ENCODE measurements at regions not wholly inside any gene's neighbourhood (a gene's known extent, or its start where the extent isn't known, plus 50 kb on each side); places are given as distances from the start of the nearest gene placed in this dataset.

- no peak overlapping the region for H3K4me2 ChIP-seq (ENCODE audit: low read length)
- TF ChIP-seq YY1 (IDR thresholded peaks at IDR 0.05; ENCODE audit: extremely low read depth, insufficient replicate concordance, low read depth, low read length) (no peak), RAD21 (IDR thresholded peaks at IDR 0.05; ENCODE audit: low read depth) (no peak), FOSL1 (IDR thresholded peaks at IDR 0.05; ENCODE audit: low read depth) (no peak), ZFX (IDR thresholded peaks at IDR 0.05) (no peak), CBX3 (IDR thresholded peaks at IDR 0.05; ENCODE audit: low read depth) (no peak), EZH2 (IDR thresholded peaks at IDR 0.05) (no peak), MAX (IDR thresholded peaks at IDR 0.05) (no peak)
- peaks cover 8 to 18% of the 10 kb centered on the region in 2 experiments for H3K4me1 ChIP-seq (ENCODE audit: control insufficient read depth in 1 of 2, insufficient read depth in 2 of 2, low read length in 2 of 2)
- no peaks in the 10 kb centered on the region for H3K27me3 ChIP-seq (ENCODE audit: insufficient read depth, low read length)
- H3K9ac ChIP-seq (ENCODE audit: low read length) = no peak overlapping the region
- no peak overlapping the region for H3K4me3 ChIP-seq (replicated peaks in 1 of 2; ENCODE audit: low read depth in 1 of 2, low read length in 2 of 2)
- H3K27ac ChIP-seq (ENCODE audit: low read depth, low read length) = no peak overlapping the region
- CTCF ChIA-PET = interaction anchor here (0.6 to 5.9 kb wide), 3 partner anchors 53 to 482 kb away, joined by 3 to 108 read pairs (median 3); no protein-coding TSS in a partner anchor
- H4K20me1 ChIP-seq (ENCODE audit: insufficient read depth) = no peaks in the 10 kb centered on the region
- ATAC-seq (no peak), DNase-seq (ENCODE audit: low read depth, low spot score) (no peak)
- no peaks in the 10 kb centered on the region for H3K9me2 ChIP-seq (ENCODE audit: insufficient read depth)
- RAD21 ChIA-PET (ENCODE audit: low non-redundant PET in 1 of 2, low total read pairs in 2 of 2, uncharacterized antibody in 2 of 2, unreplicated experiment in 2 of 2) = no interaction called here
- H3K36me3 ChIP-seq (ENCODE audit: control insufficient read depth in 1 of 2, insufficient read depth in 2 of 2, low read length in 2 of 2) = no peaks in the 10 kb centered on the region
- H2AFZ ChIP-seq (ENCODE audit: low read depth, low read length, poor library complexity, severe bottlenecking) = no peak overlapping the region
- H3K9me3 ChIP-seq (ENCODE audit: control insufficient read depth in 1 of 2, insufficient read depth in 1 of 2, low read depth in 1 of 2, low read length in 2 of 2) = no peaks in the 10 kb centered on the region
- H3K79me2 ChIP-seq (ENCODE audit: insufficient read depth, low read length) = no peaks in the 10 kb centered on the region; the same call in 1 of the 2 replicates
- BruUV-seq (replicated peaks) = no TSS peak
- POLR2A ChIA-PET = no interaction called here
- intact Hi-C loops (cut with micrococcal nuclease) = loop anchor here (10.0 kb wide), 1 partner anchor 853 kb away; no protein-coding TSS in a partner anchor
These were observed 58.9 kb downstream of the SLC25A47 start for GRCh38 chr14:100382106-100382455.

- Histone ChIP-seq H2AFZ (ENCODE audit: low read depth, low read length, poor library complexity, severe bottlenecking) (no peak overlapping the region), H4K20me1 (ENCODE audit: insufficient read depth) (no peaks in the 10 kb centered on the region), H3K27ac (ENCODE audit: low read depth, low read length) (no peak overlapping the region; the same call in 1 of the 2 replicates), H3K9me3 (ENCODE audit: control insufficient read depth in 1 of 2, insufficient read depth in 1 of 2, low read depth in 1 of 2, low read length in 2 of 2) (no peaks in the 10 kb centered on the region), H3K9me2 (ENCODE audit: insufficient read depth) (no peaks in the 10 kb centered on the region), H3K36me3 (ENCODE audit: control insufficient read depth in 1 of 2, insufficient read depth in 2 of 2, low read length in 2 of 2) (no peaks in the 10 kb centered on the region), H3K4me2 (ENCODE audit: low read length) (peak overlapping the region; percentile 39; the same call in 1 of the 2 replicates), H3K9ac (ENCODE audit: low read length) (no peak overlapping the region), H3K4me3 (replicated peaks in 1 of 2; ENCODE audit: low read depth in 1 of 2, low read length in 2 of 2) (no peak overlapping the region), H3K27me3 (ENCODE audit: insufficient read depth, low read length) (no peaks in the 10 kb centered on the region), H3K4me1 (ENCODE audit: control insufficient read depth in 1 of 2, insufficient read depth in 2 of 2, low read length in 2 of 2) (peaks cover 2 to 15% of the 10 kb centered on the region in 2 experiments; a peak in 3 of 4 replicates), H3K79me2 (ENCODE audit: insufficient read depth, low read length) (no peaks in the 10 kb centered on the region)
- no TSS peak for BruUV-seq (replicated peaks)
- ChIA-PET RAD21 (ENCODE audit: low non-redundant PET in 1 of 2, low total read pairs in 2 of 2, uncharacterized antibody in 2 of 2, unreplicated experiment in 2 of 2) (interaction anchor here (0.9 to 1.0 kb wide), 3 partner anchors 262 to 269 kb away, joined by 3 to 4 read pairs (median 4); no protein-coding TSS in a partner anchor), POLR2A (interaction anchor here (1.4 kb wide), 1 partner anchor 262 kb away, joined by 4 read pairs; no protein-coding TSS in a partner anchor), CTCF (interaction anchor here (1.0 to 5.9 kb wide), 8 partner anchors 9 to 517 kb away, joined by 3 to 108 read pairs (median 16); a partner anchor contains a TSS)
- TF ChIP-seq RAD21 (IDR thresholded peaks at IDR 0.05; ENCODE audit: low read depth) = peak; percentile 82
- TF ChIP-seq CTCF (IDR thresholded peaks at IDR 0.05 in 2 of 3, conservative IDR thresholded peaks at IDR 0.05 in 1 of 3; ENCODE audit: borderline replicate concordance in 1 of 3, insufficient read depth in 1 of 3, low read depth in 2 of 3, low read length in 2 of 3) = peak; percentile 76 to 85 (median 83)
- TF ChIP-seq YY1 (IDR thresholded peaks at IDR 0.05; ENCODE audit: extremely low read depth, insufficient replicate concordance, low read depth, low read length) = no peak
- TF ChIP-seq TCF7L2 (IDR thresholded peaks at IDR 0.05; ENCODE audit: borderline replicate concordance, extremely low read depth, insufficient read depth, insufficient read length) = no peak
- DNase-seq (ENCODE audit: low read depth, low spot score) (no peak), ATAC-seq (peak; percentile 96)
- intact Hi-C loops (cut with micrococcal nuclease) = loop anchor here (1.0 to 10.0 kb wide), 5 partner anchors 33 to 851 kb away; no protein-coding TSS in a partner anchor
These were observed 60.6 kb downstream of the SLC25A47 start for GRCh38 chr14:100383727-100384158.

All from HCT116 (cell line).